ENCODE measurements at regions not wholly inside any gene's neighbourhood (a gene's known extent, or its start where the extent isn't known, plus 50 kb on each side); places are given as distances from the start of the nearest gene placed in this dataset.

DNA sequence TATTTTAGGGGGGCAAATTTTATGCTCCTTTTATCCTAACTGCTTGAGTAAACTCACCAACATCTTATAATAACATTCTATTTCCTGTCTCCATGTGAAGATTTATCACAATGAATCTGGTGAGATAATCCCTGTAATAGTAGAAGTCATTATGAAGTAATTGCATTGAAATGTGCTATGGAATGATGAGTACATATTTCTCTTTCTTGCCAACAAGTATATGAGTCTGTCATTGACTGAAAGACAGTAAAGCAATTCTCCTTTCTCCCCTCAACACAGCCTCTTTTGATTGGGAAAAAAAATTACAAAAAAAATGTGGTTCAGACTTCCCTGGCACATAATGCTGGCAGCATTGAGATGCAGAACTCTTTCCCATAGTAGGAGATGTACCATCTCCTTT, 459.2 kb upstream of the RGMB start:
- no peak overlapping the region for H2BK20ac ChIP-seq (ENCODE audit: low read length)
- H2AK5ac ChIP-seq (ENCODE audit: low read depth, low read length) = no peak overlapping the region
- no peak overlapping the region for H3K18ac ChIP-seq (ENCODE audit: extremely low read depth, low read length)
- POLR2A ChIA-PET (ENCODE audit: partially characterized antibody) = no interaction called here
- H3K79me1 ChIP-seq (ENCODE audit: low read depth, low read length) = no peaks in the 10 kb centered on the region
- no peak for DNase-seq (ENCODE audit: low read depth in 1 of 2, low spot score in 2 of 2)
- H3K36me3 ChIP-seq (ENCODE audit: control insufficient read depth in 2 of 4, insufficient read depth in 4 of 4, low read length in 3 of 4) = no peaks in the 10 kb centered on the region
- H3K56ac ChIP-seq (replicated peaks; ENCODE audit: insufficient read length, low read depth, low read length) = no peak overlapping the region
- no peak overlapping the region for H4K91ac ChIP-seq (replicated peaks; ENCODE audit: insufficient read length, low read length)
- no peak for FAIRE-seq
- H2BK5ac ChIP-seq (ENCODE audit: low read depth, low read length) = no peak overlapping the region
- H3K9me3 ChIP-seq (ENCODE audit: insufficient read depth in 2 of 2, low read depth in 1 of 2, low read length in 1 of 2) = no peaks in the 10 kb centered on the region
- H3K23me2 ChIP-seq (ENCODE audit: low read depth, low read length) = no peaks in the 10 kb centered on the region
- H3K4me1 ChIP-seq (replicated peaks in 1 of 4; ENCODE audit: control insufficient read depth in 3 of 4, insufficient read depth in 4 of 4, low read length in 3 of 4) = peaks cover 0 to 12% (median 5%) of the 10 kb centered on the region in 4 experiments; a peak in 6 of 7 replicates
- H4K8ac ChIP-seq (ENCODE audit: extremely low read depth, insufficient read depth, low read length) = no peak overlapping the region
- H3K4ac ChIP-seq (replicated peaks; ENCODE audit: insufficient read length, low read depth, low read length) = no peak overlapping the region
- H3K4me3 ChIP-seq (ENCODE audit: extremely low read depth in 1 of 4, insufficient read depth in 2 of 4, low read depth in 3 of 4, low read length in 4 of 4) = no peak overlapping the region
- no peaks in the 10 kb centered on the region for H3K27me3 ChIP-seq (replicated peaks in 1 of 4; ENCODE audit: control insufficient read depth in 3 of 4, extremely low read depth in 1 of 4, insufficient read depth in 3 of 4, low read length in 3 of 4)
- H3K14ac ChIP-seq (ENCODE audit: insufficient read length) = no peak overlapping the region
- H2BK15ac ChIP-seq (ENCODE audit: low read length) = no peak overlapping the region
- H3K23ac ChIP-seq (ENCODE audit: insufficient read length) = no peak overlapping the region
- no peaks in the 10 kb centered on the region for H3K79me2 ChIP-seq (ENCODE audit: control insufficient read depth in 1 of 2, insufficient read depth in 2 of 2, low read length in 2 of 2)
- H4K20me1 ChIP-seq (replicated peaks in 1 of 2; ENCODE audit: control insufficient read depth in 1 of 2, insufficient read depth in 2 of 2, low read length in 2 of 2) = no peaks in the 10 kb centered on the region
- H3K9ac ChIP-seq (replicated peaks in 1 of 4; ENCODE audit: extremely low read depth in 1 of 4, low read depth in 3 of 4, low read length in 3 of 4) = no peak overlapping the region
- H4K5ac ChIP-seq (ENCODE audit: insufficient read length, low read depth, low read length) = no peak overlapping the region
- H3K4me2 ChIP-seq (ENCODE audit: insufficient read depth in 1 of 2, low read depth in 2 of 2, low read length in 2 of 2) = no peak overlapping the region
- H2AFZ ChIP-seq (ENCODE audit: low read length) = no peak overlapping the region
- H2BK12ac ChIP-seq (ENCODE audit: low read depth, low read length) = no peak overlapping the region
- no peak overlapping the region for H2BK120ac ChIP-seq (replicated peaks; ENCODE audit: low read depth, low read length)
- CTCF ChIA-PET (ENCODE audit: partially characterized antibody) = no interaction called here
- TF ChIP-seq HDAC6 (IDR thresholded peaks at IDR 0.05; ENCODE audit: low read depth, low read length) (no peak), TCF12 (IDR thresholded peaks at IDR 0.05; ENCODE audit: low read depth, low read length) (no peak), SIX5 (IDR thresholded peaks at IDR 0.05; ENCODE audit: low read depth, low read length) (no peak), POLR2A (IDR thresholded peaks at IDR 0.05; ENCODE audit: control extremely low read depth in 1 of 2, low read depth in 2 of 2, low read length in 2 of 2) (no peak), JUN (IDR thresholded peaks at IDR 0.05; ENCODE audit: low read depth, low read length) (no peak), RNF2 (IDR thresholded peaks at IDR 0.05; ENCODE audit: borderline replicate concordance, low read depth, low read length, missing control alignments, poor library complexity, severe bottlenecking) (no peak), SP4 (IDR thresholded peaks at IDR 0.05; ENCODE audit: low read length) (no peak), BCL11A (IDR thresholded peaks at IDR 0.05; ENCODE audit: low read depth in 2 of 2, low read length in 2 of 2) (no peak), POU5F1 (IDR thresholded peaks at IDR 0.05; ENCODE audit: low read depth, low read length) (no peak)
- TF ChIP-seq, protein P1, sequence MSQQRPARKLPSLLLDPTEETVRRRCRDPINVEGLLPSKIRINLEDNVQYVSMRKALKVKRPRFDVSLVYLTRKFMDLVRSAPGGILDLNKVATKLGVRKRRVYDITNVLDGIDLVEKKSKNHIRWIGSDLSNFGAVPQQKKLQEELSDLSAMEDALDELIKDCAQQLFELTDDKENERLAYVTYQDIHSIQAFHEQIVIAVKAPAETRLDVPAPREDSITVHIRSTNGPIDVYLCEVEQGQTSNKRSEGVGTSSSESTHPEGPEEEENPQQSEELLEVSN (IDR thresholded peaks at IDR 0.05) = no peak
- H3K27ac ChIP-seq (ENCODE audit: low read depth, low read length) = no peak overlapping the region

Measured in H1 (cell line).